HK-2 (cell line): ENCODE measurements at regions not wholly inside any gene's neighbourhood (a gene's known extent, or its start where the extent isn't known, plus 50 kb on each side); places are given as distances from the start of the nearest gene placed in this dataset.

Source experiments
- DNase-seq: peaks from one replicate; pipeline ENCODE4 v3.0.0-alpha.2; 2018; ENCODE audit not compliant: unreplicated experiment

DNA sequence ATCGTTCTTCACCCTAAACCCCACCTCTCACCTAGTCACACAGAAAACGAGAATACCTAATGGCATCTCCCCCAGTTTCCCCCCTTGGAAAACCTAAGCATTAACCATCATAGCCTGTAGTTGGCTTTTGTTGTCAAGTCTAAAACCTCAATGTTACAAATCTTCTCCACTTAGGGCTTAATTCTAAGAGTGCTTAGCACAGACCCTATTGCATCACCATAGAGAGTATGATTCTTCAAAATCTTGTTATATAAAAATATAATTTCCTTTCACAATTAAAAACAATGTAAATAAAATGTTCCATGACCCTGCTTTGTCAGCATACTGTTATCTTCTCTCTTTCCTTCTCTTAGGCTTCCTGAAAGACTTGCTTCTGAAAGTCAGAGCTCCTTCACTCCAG lies 263.2 kb upstream of the RGS18 start:
- DNase-seq, result no peak

- no peak for DNase-seq
Observed at GRCh38 chr1:191895462-191896058, 262.7 kb upstream of the RGS18 start.

DNA sequence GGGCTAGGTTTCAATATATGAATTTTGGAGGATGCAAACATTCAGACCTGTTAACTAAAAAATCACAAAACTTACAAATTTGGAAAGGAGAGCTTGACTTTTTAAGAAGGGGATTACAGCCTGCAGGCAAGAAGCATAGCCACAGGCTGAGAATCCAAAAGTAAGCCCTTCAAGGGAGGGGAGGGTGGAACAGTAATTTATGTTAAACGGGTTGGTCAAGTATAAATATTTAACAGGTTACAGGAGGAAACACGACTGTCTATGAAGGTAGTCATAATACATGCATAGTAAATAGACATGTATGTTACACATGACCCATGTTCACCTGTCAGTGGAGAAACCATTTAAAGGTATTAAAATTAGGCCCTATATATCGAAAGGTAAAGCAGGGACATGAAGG lies 261.1 kb upstream of the RGS18 start:
- no peak for DNase-seq

- DNase-seq, result no peak
Observed at GRCh38 chr1:191901651-191902050, 256.6 kb upstream of the RGS18 start.

- no peak for DNase-seq
Observed at GRCh38 chr1:191904991-191905390, 253.3 kb upstream of the RGS18 start.

- no peak for DNase-seq
Observed at GRCh38 chr1:191905781-191906180, 252.5 kb upstream of the RGS18 start.

DNA sequence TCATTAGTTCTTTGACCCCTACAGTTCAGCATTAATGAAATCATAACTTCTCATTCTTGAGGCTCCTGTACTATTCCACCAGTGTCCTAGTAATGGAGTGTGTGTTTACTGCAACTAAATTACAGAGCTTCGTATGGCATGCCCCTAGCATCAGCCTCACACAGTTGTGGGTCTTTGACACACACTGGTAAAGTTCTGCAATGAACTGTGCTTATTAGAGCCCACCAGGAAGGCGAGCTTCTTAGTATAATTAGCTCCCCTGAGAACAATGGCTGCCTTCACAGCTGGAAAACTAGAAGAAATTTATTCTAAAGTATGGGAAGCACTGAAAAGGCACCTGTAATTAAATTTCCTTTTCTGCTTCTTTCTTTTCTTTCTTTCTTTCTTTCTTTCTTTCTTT lies 251.1 kb upstream of the RGS18 start:
- no peak for DNase-seq

DNA sequence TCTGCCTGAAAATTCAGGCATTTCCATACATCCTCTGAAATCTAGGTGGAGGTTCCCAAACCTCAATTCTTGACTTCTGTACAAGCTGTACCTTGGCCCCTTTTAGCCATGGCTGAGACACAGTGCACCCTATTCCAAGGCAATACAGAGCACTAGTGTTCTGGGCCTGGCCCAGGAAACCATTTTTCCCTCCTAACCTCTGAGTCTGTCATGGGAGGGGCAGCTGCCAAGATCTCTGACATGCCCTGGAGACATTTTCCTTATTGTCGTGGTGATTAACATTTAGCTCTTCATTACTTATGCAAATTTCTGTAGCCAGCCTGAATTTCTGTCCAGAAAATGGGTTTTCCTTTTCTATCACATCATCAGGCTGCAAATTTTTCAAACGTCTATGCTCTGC lies 248.0 kb upstream of the RGS18 start:
- no peak for DNase-seq

DNA sequence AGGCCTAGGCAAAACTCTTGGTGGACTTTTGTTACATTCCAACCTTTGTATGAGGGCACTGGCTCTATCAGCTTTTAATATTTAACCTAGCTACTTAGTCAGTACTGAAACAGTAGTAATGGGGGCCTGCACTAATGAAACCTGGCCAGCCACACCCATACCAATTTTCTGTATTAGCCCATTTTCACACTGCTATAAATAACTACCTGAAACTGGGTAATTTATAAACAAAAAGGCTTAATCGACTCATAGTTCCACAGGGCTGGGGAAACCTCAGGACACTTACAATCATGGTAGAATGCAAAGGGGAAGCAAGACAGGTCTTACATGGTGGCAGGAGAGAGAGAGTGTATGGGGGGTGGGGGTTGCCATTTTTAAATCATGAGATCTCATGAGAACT lies 245.7 kb upstream of the RGS18 start:
- DNase-seq, result no peak

DNA sequence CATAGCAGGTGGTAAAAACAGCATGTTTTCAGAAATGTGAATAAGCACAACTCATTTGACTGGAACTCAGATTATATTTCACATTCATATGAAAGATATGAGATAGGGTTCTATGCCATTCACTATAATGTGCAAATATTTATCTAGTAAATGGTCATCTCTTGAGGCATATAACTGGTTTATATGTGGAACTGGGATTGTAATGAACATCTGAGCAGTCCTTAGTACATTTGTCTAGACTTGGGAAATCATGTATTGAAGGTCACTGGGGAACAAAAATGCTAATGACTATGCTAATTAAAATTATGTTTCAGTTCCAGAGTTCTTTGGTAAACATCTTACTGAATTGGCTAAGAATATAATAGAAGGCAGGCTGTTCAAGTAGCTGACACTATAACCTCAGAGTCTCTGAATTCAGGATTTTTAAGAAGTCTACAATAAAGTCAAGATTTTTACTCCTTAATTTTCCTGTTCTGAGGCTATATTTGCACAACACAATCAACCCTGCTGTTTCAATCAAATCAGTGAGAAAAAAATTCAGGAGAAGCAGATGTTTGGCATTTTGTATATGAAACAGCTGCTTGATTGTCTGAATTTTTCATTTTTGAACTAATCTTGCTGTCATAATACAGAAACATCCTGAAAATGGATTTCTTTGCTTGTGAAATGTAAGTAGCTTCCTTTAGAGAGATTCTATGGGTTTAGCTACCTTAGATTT lies 244.8 kb upstream of the RGS18 start:
- DNase-seq, result no peak

DNA sequence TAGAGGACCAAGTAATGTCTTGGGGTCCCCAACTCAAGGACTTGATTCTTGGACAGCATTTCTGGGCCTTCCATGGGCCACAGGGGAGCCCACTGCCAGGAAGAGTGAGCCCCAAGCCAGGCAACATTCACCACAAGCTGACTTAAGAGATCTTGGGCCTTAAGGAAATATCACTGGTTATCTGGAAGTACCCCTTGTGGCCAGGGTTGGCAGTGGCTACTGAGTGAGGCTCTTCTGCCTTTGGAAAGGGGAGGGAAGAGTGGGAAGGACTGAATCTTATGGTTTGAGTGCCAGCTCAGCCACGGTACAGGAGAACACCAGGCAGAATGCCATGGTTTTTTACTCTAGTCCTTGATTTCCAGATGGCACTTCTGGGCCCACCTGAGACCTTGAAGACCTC lies 228.9 kb upstream of the RGS18 start:
- DNase-seq, result no peak

- DNase-seq, result no peak
Observed at GRCh38 chr1:191943684-191944083, 214.6 kb upstream of the RGS18 start.

- DNase-seq, result no peak
Observed at GRCh38 chr1:191953526-191953925, 204.7 kb upstream of the RGS18 start.

DNA sequence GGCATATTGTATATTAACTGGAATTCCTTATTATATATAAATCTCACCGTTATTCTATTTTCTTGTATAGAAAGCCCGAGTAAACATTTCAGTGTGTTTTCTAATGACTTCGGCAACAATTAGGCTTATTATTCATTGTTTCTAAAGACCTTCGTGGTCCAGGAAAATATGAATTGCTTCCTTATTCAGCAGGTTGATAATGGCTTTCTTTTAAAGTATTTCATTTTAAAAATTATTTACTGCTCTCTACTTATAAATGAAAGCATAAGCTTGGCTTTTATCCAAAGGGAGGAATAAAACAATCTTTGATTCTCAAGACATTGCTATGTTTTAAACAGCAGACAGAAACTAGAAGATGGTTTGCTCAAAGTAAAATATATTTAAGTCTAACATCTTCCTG lies 198.4 kb upstream of the RGS18 start:
- DNase-seq, result no peak

- no peak for DNase-seq
Observed at GRCh38 chr1:191963286-191963685, 195.0 kb upstream of the RGS18 start.

DNA sequence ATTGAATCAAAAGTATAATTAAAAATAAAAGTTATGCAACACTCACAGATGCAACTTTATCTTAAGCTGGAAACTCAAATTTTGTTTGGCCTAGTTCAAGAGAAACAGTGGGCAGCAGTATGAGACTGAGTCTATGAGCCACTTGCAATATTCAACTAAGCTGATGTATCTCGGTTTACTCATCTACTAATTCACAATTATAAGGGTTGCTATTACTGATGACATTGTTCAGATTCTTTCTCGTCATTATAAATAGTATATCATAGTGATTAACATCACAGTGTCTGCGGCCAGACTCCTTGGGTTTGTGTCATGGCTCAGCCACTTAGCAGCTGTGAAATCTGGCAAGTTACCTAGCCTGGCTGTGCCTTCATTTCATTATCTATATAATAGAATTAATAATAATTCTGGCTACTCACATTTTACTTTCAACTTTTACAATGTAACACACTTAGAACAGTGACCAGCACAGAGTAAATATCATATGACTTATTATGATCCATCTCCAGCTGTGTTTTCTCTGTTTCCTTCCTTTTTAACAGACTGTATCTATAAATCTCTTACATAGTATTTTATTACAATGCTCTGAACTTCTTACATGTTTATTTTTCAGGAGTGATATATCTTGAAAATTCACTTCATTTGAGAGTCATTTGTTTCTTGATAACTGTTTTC lies 194.3 kb upstream of the RGS18 start:
- DNase-seq, result no peak

DNA sequence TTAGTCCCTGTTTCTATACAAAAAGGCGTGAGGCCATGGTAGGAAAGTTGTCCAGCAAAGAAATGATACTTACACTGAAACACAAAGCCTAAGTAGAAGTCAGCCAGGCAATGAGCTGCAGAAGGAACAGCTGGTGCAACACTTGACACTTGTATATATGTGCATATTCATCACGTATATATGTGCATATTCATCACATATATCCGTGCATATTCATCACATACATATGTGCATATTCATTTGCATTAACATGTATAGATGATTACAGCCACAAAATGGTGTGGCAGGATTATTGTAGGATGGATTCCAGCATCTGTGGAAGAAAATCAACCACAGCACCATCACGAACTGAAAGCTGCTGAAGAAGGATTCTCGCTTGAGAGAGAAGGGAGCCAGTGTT lies 189.0 kb upstream of the RGS18 start:
- no peak for DNase-seq

DNA sequence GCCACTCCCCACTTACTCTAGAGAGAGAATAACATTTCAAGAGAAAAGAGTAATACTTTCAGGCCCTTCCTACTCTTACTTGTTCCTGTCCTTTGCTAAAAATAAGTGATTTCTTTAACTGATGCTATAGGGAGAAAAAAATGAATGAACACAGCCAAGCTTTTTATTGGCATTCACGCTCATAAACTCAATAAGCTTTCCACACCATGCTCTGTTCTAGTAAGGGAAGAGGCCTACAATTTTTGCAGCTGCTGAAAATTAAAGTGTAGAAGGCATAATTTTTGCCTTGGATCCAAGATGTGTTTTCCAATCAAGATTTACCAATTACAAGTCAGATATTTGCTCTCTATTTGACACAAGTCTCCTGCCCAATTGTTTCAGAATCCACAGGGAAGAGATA lies 188.1 kb upstream of the RGS18 start:
- DNase-seq, result no peak

GRCh38 chr1:191971447-191971846 lies 186.8 kb upstream of the RGS18 start:
- DNase-seq, result no peak

- DNase-seq, result no peak
Observed at GRCh38 chr1:191974004-191974403, 184.3 kb upstream of the RGS18 start.

GRCh38 chr1:191977874-191978506 lies 180.3 kb upstream of the RGS18 start:
- DNase-seq, result no peak

DNA sequence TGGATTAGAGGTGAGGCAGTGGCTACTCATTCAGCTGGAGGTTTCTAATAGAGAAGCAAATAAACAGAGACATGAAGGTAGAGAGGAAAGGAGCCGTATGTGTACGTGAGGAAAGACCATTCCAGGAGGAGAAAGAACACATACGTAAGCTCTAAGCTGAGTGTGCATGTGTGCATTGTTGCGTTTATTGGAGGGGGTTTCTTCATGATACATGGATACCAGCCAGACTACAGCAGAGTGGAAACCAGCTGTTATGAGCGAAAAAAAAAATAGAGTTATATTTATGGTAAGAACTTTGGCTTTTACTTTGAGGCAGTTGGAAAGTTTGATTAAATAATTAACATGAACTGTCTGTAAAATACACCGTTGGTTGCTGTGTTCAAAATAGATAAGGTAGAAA lies 173.4 kb upstream of the RGS18 start:
- no peak for DNase-seq

DNA sequence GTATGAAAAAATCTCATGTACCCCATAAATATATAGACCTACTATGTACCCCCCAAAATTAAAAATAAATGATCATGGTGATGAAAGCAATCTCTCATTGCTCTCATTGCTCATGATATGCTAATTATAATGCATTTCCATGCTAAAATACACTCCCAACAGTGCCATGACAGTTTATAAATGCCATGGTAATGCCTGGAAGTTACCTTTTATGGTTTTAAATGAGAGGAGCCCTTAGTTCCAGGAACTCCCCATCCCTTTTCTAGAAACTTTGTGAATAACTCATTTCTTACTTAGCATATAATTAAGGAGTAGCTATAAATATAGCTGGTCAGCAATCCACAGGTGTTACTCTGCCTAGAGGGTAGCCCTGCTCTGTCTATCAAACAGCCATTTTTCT lies 166.1 kb upstream of the RGS18 start:
- DNase-seq, result no peak
